NCI-H2107 treated with DMSO at 0.1 percent for 48 hours (cell line): ENCODE measurements at regions not wholly inside any gene's neighbourhood (a gene's known extent, or its start where the extent isn't known, plus 50 kb on each side); places are given as distances from the start of the nearest gene placed in this dataset.
"Not testable (repeated sequence)": the region's sequence is repeated elsewhere in the genome, so short reads cannot be mapped to it uniquely, and the experiment has no call there.

Source experiments
- DNase-seq: peaks from one replicate; lab custom pipeline; 2025; ENCODE audit not compliant: unreplicated experiment; lab: John Stamatoyannopoulos, UW

DNA sequence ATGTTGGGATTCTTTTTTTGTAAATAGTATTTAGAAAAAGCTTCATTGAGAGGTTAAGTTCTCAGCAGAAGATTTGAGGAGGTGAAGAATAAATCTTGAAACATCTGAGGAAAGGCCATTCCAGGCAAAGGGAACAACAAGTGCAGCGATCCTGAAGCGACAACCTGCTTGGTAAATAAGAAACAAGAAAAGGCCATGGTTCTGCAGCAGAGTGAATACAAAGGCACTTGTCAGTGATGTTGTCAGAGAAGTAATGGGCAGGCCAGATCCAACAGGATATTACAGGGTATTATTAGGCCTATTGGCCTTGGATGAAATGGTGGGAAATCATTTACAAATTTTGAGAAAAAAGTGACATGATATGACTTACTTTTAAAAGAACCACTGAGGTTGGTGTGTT, 960.0 kb downstream of the PLA2G4A start:
- DNase-seq: no peak

- DNase-seq: no peak
These were observed 962.0 kb downstream of the PLA2G4A start for GRCh38 chr1:187790724-187791123.

DNA sequence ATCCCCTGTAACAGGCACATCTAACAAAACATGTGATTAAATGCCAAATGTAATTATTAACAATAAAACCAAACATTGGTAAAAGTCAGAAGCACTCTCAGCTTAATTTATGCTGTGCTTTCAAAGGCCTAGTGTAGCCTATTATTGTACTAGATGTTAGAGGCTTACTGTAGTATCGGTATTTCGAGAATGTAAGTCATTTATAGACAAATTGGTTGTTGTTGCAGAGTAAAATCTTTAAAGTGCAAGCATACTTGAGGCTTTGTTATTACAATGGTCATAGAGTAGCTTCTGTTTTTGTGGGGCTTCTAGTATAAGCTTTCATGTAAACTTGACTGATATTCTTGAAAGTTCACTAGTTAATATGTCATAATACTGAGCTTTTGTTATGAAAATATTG, 965.8 kb downstream of the PLA2G4A start:
- DNase-seq: no peak

DNA sequence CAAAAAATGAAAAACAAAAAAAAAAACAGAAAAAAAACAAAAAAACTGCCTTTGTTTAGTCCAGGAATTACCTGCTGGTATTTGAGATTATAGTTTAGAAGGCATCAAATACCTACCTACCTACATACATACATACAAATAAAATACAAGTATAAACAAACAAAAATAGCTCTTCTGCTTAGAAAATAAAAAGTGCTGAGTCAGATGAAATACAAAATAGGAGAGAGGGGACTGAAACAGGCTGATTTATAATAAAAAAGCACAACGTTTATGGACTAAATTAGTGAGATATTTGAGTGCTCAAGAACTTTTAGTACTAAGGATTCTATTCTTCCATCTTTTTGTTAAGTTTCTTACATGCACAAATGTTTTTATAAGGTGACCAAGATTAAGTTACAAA, 980.8 kb downstream of the PLA2G4A start:
- DNase-seq: no peak

- DNase-seq: no peak
These were observed 987.9 kb downstream of the PLA2G4A start for GRCh38 chr1:187816646-187817045.

GRCh38 chr1:187817782-187818181, 989.0 kb downstream of the PLA2G4A start:
- DNase-seq: no peak

DNA sequence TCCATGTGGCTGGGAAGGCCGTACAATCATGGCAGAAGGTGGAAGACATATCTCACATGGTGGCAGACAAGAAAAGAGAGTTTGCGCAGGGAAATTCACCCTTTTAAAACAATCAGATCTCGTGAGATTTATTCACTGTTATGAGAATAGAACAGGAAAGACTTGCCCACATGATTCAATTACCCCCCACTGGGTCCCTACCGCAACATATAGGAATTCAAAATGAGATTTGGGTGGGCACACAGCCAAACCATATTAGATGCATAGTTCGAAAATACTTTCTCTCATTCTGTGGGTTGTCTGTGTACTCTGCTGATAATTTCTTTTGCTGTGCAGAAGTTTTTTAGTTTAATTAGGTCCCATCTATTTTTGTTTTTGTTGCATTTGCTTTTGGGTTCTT, 990.3 kb downstream of the PLA2G4A start:
- DNase-seq: no peak

- no peak for DNase-seq
These were observed 1007.8 kb downstream of the PLA2G4A start for GRCh38 chr1:187836557-187836956.

DNA sequence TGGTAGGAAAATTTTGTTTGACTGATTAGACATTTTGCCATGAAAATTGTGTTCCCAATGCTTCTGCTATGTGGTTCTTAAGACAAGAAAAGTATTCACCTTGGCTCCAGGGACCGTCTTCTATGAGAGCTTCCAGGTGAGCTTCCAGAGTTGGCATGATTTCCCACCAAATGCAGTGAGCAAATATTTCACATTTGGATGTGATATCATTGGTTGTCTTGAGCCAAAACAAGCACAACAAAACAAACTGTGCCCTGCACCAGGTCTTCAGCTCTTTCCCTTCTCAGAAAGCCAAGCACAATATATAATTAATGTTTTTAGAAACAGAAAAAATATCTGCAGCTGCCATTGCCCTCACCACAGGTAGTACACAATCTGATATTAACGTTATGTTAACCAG, 1009.0 kb downstream of the PLA2G4A start:
- no peak for DNase-seq

DNA sequence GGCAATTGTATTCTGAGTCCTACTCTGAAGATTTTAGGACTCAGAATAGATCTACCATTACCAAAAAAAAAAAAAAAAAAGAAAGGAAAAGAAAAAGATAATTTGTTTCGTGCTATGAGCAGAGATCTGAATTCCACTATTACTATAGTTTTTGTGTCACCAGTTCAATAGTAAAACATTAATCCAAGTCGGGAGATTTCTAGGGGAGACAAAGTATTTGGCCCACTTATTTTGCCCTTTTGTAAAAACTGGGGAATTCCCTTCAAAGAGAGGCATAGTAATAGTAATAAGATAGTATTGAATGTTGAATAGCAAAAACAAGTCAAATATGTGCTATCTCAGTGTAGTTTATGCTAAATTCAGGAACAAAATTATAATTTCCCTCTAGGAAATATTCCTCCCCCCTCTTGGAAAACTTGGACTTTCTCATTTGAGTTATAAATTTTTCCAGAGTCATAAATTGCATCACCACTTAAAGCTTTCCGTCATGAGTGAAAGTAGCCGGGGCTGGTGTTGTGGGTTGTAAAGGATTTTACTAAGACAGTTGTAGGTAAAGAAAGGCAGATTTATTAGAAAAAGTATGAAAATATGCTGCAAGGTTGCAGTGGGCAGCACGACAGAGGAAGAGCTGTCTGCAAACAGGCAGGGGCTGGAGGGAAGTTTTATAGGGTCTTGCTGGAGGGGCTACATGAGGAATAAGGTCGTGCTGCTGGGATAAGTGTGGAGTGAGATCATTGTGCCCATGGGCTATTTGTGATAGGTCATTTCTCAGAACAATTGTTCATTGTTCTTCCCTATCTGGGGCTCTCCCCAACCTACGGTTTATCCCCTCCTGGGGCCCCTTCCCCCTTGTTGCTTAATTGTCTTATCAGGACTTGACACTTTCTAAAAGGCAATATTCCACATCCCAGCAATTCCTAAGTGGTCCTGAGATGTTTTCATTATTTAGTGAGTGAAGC, 1009.9 kb downstream of the PLA2G4A start:
- no peak for DNase-seq

DNA sequence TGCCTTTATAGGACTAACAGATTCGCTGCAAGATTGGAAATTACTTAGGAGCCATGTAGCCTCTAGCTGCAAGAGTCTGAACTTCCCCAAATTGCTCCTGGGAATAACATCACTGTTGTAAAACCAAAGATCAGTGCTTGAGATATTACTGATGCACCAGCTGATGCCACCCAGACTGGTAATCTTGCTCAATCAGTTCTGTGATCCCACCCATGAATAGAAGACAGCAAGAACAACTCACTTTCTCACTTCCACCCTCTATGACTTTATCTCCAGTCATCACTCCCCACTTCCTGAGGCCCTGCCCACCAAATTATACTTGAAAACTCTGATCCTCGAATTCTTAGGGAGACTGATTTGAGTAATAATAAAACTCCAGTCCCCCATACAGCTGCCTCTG, 1011.1 kb downstream of the PLA2G4A start:
- DNase-seq: no peak

GRCh38 chr1:187840557-187840956, 1011.8 kb downstream of the PLA2G4A start:
- no peak for DNase-seq

DNA sequence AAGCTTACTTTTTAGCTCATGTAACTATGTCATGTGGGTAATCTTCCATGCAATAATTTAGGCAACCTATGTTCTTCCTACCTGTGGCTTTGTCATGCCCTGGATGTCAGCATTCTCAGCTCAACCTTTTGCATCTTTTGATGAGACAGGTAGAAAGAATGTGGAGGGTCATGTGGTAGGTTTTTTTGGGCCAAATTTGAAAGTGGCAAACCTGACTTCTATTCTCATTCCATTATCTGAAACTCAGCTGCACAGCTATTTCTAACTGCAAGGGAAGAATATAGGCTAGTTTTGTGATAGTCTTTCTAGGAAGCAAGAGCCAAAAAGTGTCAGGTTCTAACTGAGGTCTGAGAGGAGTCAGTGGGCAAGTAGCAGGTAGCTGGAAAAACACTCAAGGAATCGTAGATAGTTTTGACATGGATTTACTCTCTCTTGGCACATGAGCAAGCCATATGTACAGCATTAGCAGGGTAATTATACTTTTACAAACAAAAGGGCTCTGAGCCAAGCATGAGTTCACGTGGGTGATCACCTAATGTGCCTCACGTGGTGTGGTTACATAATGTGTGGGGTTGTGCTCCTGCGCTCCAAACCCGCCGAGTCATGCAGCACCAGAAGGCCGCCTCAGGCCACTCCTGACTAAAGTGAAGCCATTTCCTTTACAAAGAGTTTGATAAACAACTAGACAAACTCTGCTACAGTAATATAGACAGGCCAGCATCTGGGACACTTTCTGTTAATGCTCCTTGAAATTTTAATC, 1013.8 kb downstream of the PLA2G4A start:
- DNase-seq: no peak

- DNase-seq: no peak
These were observed 1015.6 kb downstream of the PLA2G4A start for GRCh38 chr1:187844313-187844712.

DNA sequence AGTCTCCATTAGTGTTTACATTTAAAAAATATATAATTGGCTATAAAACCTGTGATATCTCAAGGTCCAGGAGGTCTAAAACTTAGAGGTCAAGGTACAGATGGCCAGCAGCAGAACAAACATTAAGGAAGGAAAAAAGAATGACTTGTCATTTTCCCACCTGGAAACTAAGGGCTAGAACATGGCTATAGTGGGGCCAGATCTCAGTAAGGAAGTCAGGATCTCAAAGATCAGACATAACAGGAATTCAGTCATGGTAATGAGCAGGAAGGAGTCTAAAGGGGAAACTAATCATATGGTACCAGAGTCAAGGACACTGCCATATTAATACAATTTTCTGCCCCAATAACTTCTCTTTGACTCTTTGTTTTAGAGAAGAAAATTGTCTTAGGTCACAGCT, 1018.8 kb downstream of the PLA2G4A start:
- DNase-seq: no peak

DNA sequence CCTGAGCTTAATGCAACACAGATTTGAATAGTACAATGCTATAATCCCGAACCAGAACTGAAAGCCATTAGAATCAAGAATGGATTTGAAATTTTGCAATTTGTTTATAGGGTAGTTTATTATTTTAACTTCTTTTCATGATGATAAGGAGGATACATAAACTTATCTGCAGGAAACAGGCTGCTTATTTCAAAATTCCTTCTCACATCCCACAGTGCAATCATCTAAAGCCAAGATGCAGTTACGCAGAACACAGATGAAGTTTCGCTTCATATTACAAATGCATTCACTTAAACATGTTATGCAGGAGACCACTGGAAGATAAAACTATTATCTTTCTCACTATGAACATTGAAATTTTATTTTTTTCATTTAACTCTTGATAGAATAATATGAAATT, 1019.6 kb downstream of the PLA2G4A start:
- DNase-seq: no peak

DNA sequence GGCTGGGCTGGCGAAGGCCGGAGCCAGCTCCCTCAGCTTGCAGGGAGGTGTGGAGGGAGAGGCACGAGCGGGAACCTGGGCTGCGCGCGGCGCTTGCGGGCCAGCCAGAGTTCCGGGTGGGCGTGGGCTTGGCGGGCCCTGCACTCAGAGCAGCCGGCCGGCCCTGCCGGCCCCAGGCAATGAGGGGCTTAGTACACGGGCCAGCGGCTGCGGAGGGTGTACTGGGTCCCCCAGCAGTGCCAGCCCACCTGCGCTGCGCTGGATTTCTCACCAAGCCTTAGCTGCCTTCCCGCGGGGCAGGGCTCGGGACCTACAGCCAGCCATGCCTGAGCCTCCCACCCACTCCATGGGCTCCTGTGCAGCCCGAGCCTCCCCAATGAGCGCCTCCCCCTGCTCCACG, 1021.4 kb downstream of the PLA2G4A start:
- not testable (repeated sequence) for DNase-seq

- no peak for DNase-seq
These were observed 1024.8 kb downstream of the PLA2G4A start for GRCh38 chr1:187853505-187853904.

- DNase-seq: no peak
These were observed 1025.7 kb downstream of the PLA2G4A start for GRCh38 chr1:187854457-187854856.

GRCh38 chr1:187862506-187862905, 1033.8 kb downstream of the PLA2G4A start:
- no peak for DNase-seq

GRCh38 chr1:187870552-187870951, 1041.8 kb downstream of the PLA2G4A start:
- DNase-seq: no peak

DNA sequence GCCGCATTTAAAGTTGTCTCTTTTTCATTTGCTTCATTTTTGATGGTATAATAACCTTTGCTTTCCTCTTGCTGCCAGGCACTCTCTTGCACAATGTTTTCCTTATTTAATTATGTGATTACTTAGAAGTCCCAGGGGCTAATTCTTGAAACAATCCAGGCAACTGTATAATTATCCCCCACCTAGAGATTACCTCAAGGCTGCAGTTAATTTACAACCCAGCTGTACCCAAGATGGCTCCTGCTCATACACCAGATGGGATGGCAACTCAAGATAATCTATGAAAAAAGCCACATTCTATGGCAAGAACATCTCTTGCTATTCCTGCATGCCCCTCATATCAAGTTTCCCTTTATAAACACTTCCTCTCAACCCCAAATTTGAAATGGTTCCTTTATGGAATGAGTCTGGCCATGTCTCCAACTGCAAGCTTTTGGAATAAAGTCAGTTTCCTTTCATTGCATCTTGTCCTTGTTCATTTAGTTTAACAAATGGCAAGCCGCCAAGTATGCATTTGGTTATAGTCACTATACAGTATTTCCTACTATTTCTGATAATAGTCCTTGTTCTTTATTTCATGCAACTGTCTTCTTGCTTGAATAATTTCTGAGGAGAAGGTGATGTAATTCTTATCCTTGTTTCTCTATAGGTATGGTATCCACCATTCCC, 1042.6 kb downstream of the PLA2G4A start:
- no peak for DNase-seq
